ENCODE measurements at regions not wholly inside any gene's neighbourhood (a gene's known extent, or its start where the extent isn't known, plus 50 kb on each side); places are given as distances from the start of the nearest gene placed in this dataset.

- Histone ChIP-seq H3K4me2 (ENCODE audit: low read length) (no peak overlapping the region), H3K27ac (ENCODE audit: low read depth, low read length) (no peak overlapping the region), H3K4me1 (ENCODE audit: control insufficient read depth, low read depth, low read length) (no peaks in the 10 kb centered on the region), H3K27me3 (ENCODE audit: insufficient read depth, low read length, poor library complexity) (no peaks in the 10 kb centered on the region), H2BK120ac (ENCODE audit: low read depth, low read length) (no peak overlapping the region), H3K4me3 (ENCODE audit: low read length) (no peak overlapping the region), H3K79me1 (ENCODE audit: low read length) (no peaks in the 10 kb centered on the region), H3K36me3 (ENCODE audit: control insufficient read depth, insufficient read depth, low read length) (no peaks in the 10 kb centered on the region), H3K23ac (ENCODE audit: low read length) (no peak overlapping the region), H3K56ac (ENCODE audit: low read length) (no peak overlapping the region), H3K18ac (ENCODE audit: low read length) (no peak overlapping the region), H2BK15ac (replicated peaks; ENCODE audit: low read depth) (no peak overlapping the region), H2AK5ac (ENCODE audit: low read length) (no peak overlapping the region), H3K9ac (ENCODE audit: low read length) (no peak overlapping the region), H3K4ac (ENCODE audit: low read depth, low read length) (no peak overlapping the region), H4K8ac (ENCODE audit: low read depth, low read length) (no peak overlapping the region), H4K5ac (ENCODE audit: low read length) (no peak overlapping the region), H3K79me2 (ENCODE audit: control insufficient read depth, insufficient read depth, low read length) (no peaks in the 10 kb centered on the region), H2BK5ac (ENCODE audit: low read length) (no peak overlapping the region)
- no peak for DNase-seq
- no CpG with 5 or more reads among the region's 11 CpGs for WGBS (ENCODE audit: extremely low coverage, insufficient coverage, low lambda C conversion rate)
These were observed 175.3 kb downstream of the RPIA start for GRCh38 chr2:88866756-88867155.

DNA sequence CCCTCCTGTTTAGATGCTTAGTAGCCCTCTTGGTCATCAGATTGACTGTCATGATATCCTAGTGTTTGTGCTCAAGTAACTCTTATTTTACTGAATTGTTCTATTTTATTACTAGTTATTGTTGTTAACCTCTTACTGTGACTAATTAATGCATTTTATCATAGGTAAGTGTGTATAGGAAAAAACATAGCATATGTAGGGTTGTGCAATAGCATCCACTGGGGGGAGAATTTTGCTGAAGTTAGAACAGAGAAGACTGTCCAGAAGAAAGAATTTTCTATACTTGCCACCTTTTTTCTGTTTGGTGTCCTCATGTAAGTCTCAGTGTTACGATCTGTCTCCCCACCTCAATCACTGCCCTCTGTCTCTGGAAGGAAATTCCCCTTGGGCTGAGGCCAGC is 177.4 kb downstream of the RPIA start:
- Histone ChIP-seq H3K4ac (ENCODE audit: low read depth, low read length) (no peak overlapping the region), H3K79me1 (ENCODE audit: low read length) (no peaks in the 10 kb centered on the region), H3K36me3 (ENCODE audit: control insufficient read depth, insufficient read depth, low read length) (no peaks in the 10 kb centered on the region), H3K27ac (ENCODE audit: low read depth, low read length) (no peak overlapping the region), H3K9ac (ENCODE audit: low read length) (no peak overlapping the region), H2BK120ac (ENCODE audit: low read depth, low read length) (no peak overlapping the region), H4K8ac (ENCODE audit: low read depth, low read length) (no peak overlapping the region), H2AK5ac (ENCODE audit: low read length) (no peak overlapping the region), H3K4me3 (ENCODE audit: low read length) (no peak overlapping the region), H3K79me2 (ENCODE audit: control insufficient read depth, insufficient read depth, low read length) (no peaks in the 10 kb centered on the region), H2BK5ac (ENCODE audit: low read length) (no peak overlapping the region), H2BK15ac (replicated peaks; ENCODE audit: low read depth) (no peak overlapping the region), H4K5ac (ENCODE audit: low read length) (no peak overlapping the region), H3K27me3 (ENCODE audit: insufficient read depth, low read length, poor library complexity) (no peaks in the 10 kb centered on the region), H3K56ac (ENCODE audit: low read length) (no peak overlapping the region), H3K4me1 (ENCODE audit: control insufficient read depth, low read depth, low read length) (no peaks in the 10 kb centered on the region), H3K4me2 (ENCODE audit: low read length) (no peak overlapping the region), H3K23ac (ENCODE audit: low read length) (no peak overlapping the region), H3K18ac (ENCODE audit: low read length) (no peak overlapping the region)
- DNase-seq = no peak
- WGBS (ENCODE audit: extremely low coverage, insufficient coverage, low lambda C conversion rate) = no CpG with 5 or more reads among the region's 1 CpG

GRCh38 chr2:88870267-88870839 is 178.9 kb downstream of the RPIA start:
- no peak overlapping the region for H4K5ac ChIP-seq (ENCODE audit: low read length)
- H3K4me3 ChIP-seq (ENCODE audit: low read length) = no peak overlapping the region
- WGBS (ENCODE audit: extremely low coverage, insufficient coverage, low lambda C conversion rate) = no CpG with 5 or more reads among the region's 2 CpGs
- no peaks in the 10 kb centered on the region for H3K36me3 ChIP-seq (ENCODE audit: control insufficient read depth, insufficient read depth, low read length)
- no peak overlapping the region for H3K4ac ChIP-seq (ENCODE audit: low read depth, low read length)
- no peak overlapping the region for H3K18ac ChIP-seq (ENCODE audit: low read length)
- H3K79me2 ChIP-seq (ENCODE audit: control insufficient read depth, insufficient read depth, low read length) = no peaks in the 10 kb centered on the region
- H2AK5ac ChIP-seq (ENCODE audit: low read length) = no peak overlapping the region
- no peak overlapping the region for H3K4me2 ChIP-seq (ENCODE audit: low read length)
- H3K27ac ChIP-seq (ENCODE audit: low read depth, low read length) = no peak overlapping the region
- H3K4me1 ChIP-seq (ENCODE audit: control insufficient read depth, low read depth, low read length) = no peaks in the 10 kb centered on the region
- H4K8ac ChIP-seq (ENCODE audit: low read depth, low read length) = no peak overlapping the region
- no peak overlapping the region for H3K56ac ChIP-seq (ENCODE audit: low read length)
- H2BK5ac ChIP-seq (ENCODE audit: low read length) = no peak overlapping the region
- no peaks in the 10 kb centered on the region for H3K27me3 ChIP-seq (ENCODE audit: insufficient read depth, low read length, poor library complexity)
- no peak overlapping the region for H3K23ac ChIP-seq (ENCODE audit: low read length)
- H2BK15ac ChIP-seq (replicated peaks; ENCODE audit: low read depth) = no peak overlapping the region
- no peaks in the 10 kb centered on the region for H3K79me1 ChIP-seq (ENCODE audit: low read length)
- H2BK120ac ChIP-seq (ENCODE audit: low read depth, low read length) = no peak overlapping the region
- no peak for DNase-seq
- H3K9ac ChIP-seq (ENCODE audit: low read length) = no peak overlapping the region

DNA sequence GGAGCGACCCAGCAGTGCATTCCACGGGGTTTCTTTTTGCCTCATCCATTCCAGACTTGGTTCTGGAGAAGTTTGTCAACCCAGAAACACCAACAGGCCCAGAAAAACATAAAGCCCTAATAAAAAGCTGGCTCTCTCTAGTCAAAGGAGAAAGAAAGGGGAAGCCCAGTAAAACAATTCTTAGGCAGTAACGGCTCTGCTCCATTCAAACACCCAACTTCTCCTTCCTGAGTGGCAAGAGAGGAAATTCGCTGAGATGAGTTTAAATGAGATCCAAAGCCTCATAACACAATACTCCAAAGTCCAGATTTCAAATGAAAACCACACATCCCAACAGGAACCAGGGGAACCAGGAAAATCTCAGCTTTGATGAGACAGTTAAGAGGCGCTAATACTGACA is 179.9 kb downstream of the RPIA start:
- DNase-seq = no peak
- Histone ChIP-seq H3K27ac (ENCODE audit: low read depth, low read length) (no peak overlapping the region), H3K27me3 (ENCODE audit: insufficient read depth, low read length, poor library complexity) (no peaks in the 10 kb centered on the region), H3K18ac (ENCODE audit: low read length) (no peak overlapping the region), H3K56ac (ENCODE audit: low read length) (no peak overlapping the region), H4K5ac (ENCODE audit: low read length) (no peak overlapping the region), H3K4me3 (ENCODE audit: low read length) (no peak overlapping the region), H3K79me1 (ENCODE audit: low read length) (no peaks in the 10 kb centered on the region), H2AK5ac (ENCODE audit: low read length) (no peak overlapping the region), H3K36me3 (ENCODE audit: control insufficient read depth, insufficient read depth, low read length) (no peaks in the 10 kb centered on the region), H4K8ac (ENCODE audit: low read depth, low read length) (no peak overlapping the region), H3K4ac (ENCODE audit: low read depth, low read length) (no peak overlapping the region), H2BK15ac (replicated peaks; ENCODE audit: low read depth) (no peak overlapping the region), H3K4me1 (ENCODE audit: control insufficient read depth, low read depth, low read length) (no peaks in the 10 kb centered on the region), H3K23ac (ENCODE audit: low read length) (no peak overlapping the region), H3K9ac (ENCODE audit: low read length) (no peak overlapping the region), H3K4me2 (ENCODE audit: low read length) (no peak overlapping the region), H2BK120ac (ENCODE audit: low read depth, low read length) (no peak overlapping the region), H3K79me2 (ENCODE audit: control insufficient read depth, insufficient read depth, low read length) (no peaks in the 10 kb centered on the region), H2BK5ac (ENCODE audit: low read length) (no peak overlapping the region)
- WGBS (ENCODE audit: extremely low coverage, insufficient coverage, low lambda C conversion rate) = no CpG with 5 or more reads among the region's 5 CpGs

- H2BK15ac ChIP-seq (replicated peaks; ENCODE audit: low read depth) = no peak overlapping the region
- H3K79me2 ChIP-seq (ENCODE audit: control insufficient read depth, insufficient read depth, low read length) = no peaks in the 10 kb centered on the region
- H3K4ac ChIP-seq (ENCODE audit: low read depth, low read length) = no peak overlapping the region
- H4K5ac ChIP-seq (ENCODE audit: low read length) = no peak overlapping the region
- no peak for DNase-seq
- H3K27ac ChIP-seq (ENCODE audit: low read depth, low read length) = no peak overlapping the region
- H3K79me1 ChIP-seq (ENCODE audit: low read length) = no peaks in the 10 kb centered on the region
- H2BK120ac ChIP-seq (ENCODE audit: low read depth, low read length) = no peak overlapping the region
- no peak overlapping the region for H3K18ac ChIP-seq (ENCODE audit: low read length)
- no peak overlapping the region for H3K4me3 ChIP-seq (ENCODE audit: low read length)
- no peak overlapping the region for H3K9ac ChIP-seq (ENCODE audit: low read length)
- no peaks in the 10 kb centered on the region for H3K36me3 ChIP-seq (ENCODE audit: control insufficient read depth, insufficient read depth, low read length)
- H3K56ac ChIP-seq (ENCODE audit: low read length) = no peak overlapping the region
- H2BK5ac ChIP-seq (ENCODE audit: low read length) = no peak overlapping the region
- H4K8ac ChIP-seq (ENCODE audit: low read depth, low read length) = no peak overlapping the region
- H3K23ac ChIP-seq (ENCODE audit: low read length) = no peak overlapping the region
- no peaks in the 10 kb centered on the region for H3K27me3 ChIP-seq (ENCODE audit: insufficient read depth, low read length, poor library complexity)
- H2AK5ac ChIP-seq (ENCODE audit: low read length) = no peak overlapping the region
- no peaks in the 10 kb centered on the region for H3K4me1 ChIP-seq (ENCODE audit: control insufficient read depth, low read depth, low read length)
- H3K4me2 ChIP-seq (ENCODE audit: low read length) = no peak overlapping the region
These were observed 182.1 kb downstream of the RPIA start for GRCh38 chr2:88873620-88874019.

GRCh38 chr2:88874063-88874657 is 182.7 kb downstream of the RPIA start:
- H3K18ac ChIP-seq (ENCODE audit: low read length) = no peak overlapping the region
- H3K9ac ChIP-seq (ENCODE audit: low read length) = no peak overlapping the region
- no peak overlapping the region for H3K4me2 ChIP-seq (ENCODE audit: low read length)
- no peak overlapping the region for H2BK120ac ChIP-seq (ENCODE audit: low read depth, low read length)
- H3K23ac ChIP-seq (ENCODE audit: low read length) = no peak overlapping the region
- H3K4me1 ChIP-seq (ENCODE audit: control insufficient read depth, low read depth, low read length) = no peaks in the 10 kb centered on the region
- H3K4ac ChIP-seq (ENCODE audit: low read depth, low read length) = no peak overlapping the region
- H3K56ac ChIP-seq (ENCODE audit: low read length) = no peak overlapping the region
- H4K8ac ChIP-seq (ENCODE audit: low read depth, low read length) = no peak overlapping the region
- no peak overlapping the region for H2BK15ac ChIP-seq (replicated peaks; ENCODE audit: low read depth)
- H3K4me3 ChIP-seq (ENCODE audit: low read length) = no peak overlapping the region
- peak; percentile 62 for DNase-seq
- H2AK5ac ChIP-seq (ENCODE audit: low read length) = no peak overlapping the region
- H3K27ac ChIP-seq (ENCODE audit: low read depth, low read length) = no peak overlapping the region
- H3K27me3 ChIP-seq (ENCODE audit: insufficient read depth, low read length, poor library complexity) = no peaks in the 10 kb centered on the region
- H3K79me1 ChIP-seq (ENCODE audit: low read length) = no peaks in the 10 kb centered on the region
- H3K36me3 ChIP-seq (ENCODE audit: control insufficient read depth, insufficient read depth, low read length) = no peaks in the 10 kb centered on the region
- no peaks in the 10 kb centered on the region for H3K79me2 ChIP-seq (ENCODE audit: control insufficient read depth, insufficient read depth, low read length)
- no peak overlapping the region for H4K5ac ChIP-seq (ENCODE audit: low read length)
- WGBS (ENCODE audit: extremely low coverage, insufficient coverage, low lambda C conversion rate) = no CpG with 5 or more reads among the region's 4 CpGs
- H2BK5ac ChIP-seq (ENCODE audit: low read length) = no peak overlapping the region

All from mesendoderm (in vitro differentiated cells).